Parathyroid adenoma (tissue), 2 donors: ENCODE measurements at regions not wholly inside any gene's neighbourhood (a gene's known extent, or its start where the extent isn't known, plus 50 kb on each side); places are given as distances from the start of the nearest gene placed in this dataset.

Experiments used
- H2AFZ ChIP-seq: fragments of 300-600 bp; sonication (generic); one replicate; pipeline ENCODE4 v1.7.0; 2017; ENCODE audit warnings: antibody characterized with exemption, mild to moderate bottlenecking
- H3K27ac ChIP-seq: fragments of 300-600 bp; sonication (generic); one replicate; pipeline ENCODE4 v1.7.0; 2017
- H3K27me3 ChIP-seq: fragments of 300-600 bp; sonication (generic); one replicate; pipeline ENCODE4 v1.7.0; 2017; ENCODE audit warnings: low read length; ENCODE audit not compliant: control insufficient read depth, insufficient read depth
- H3K36me3 ChIP-seq: fragments of 300-600 bp; sonication (generic); one replicate; pipeline ENCODE4 v1.7.0; 2017; ENCODE audit warnings: low read length; ENCODE audit not compliant: control insufficient read depth, insufficient read depth
- H3K4me1 ChIP-seq: fragments of 300-600 bp; sonication (generic); one replicate; pipeline ENCODE4 v1.7.0; 2017; ENCODE audit warnings: control low read depth
- H3K4me2 ChIP-seq: fragments of 300-600 bp; sonication (generic); one replicate; pipeline ENCODE4 v1.7.0; 2017; ENCODE audit warnings: low read length
- H3K4me3 ChIP-seq: fragments of 300-600 bp; sonication (generic); one replicate; pipeline ENCODE4 v1.7.0; 2017; ENCODE audit warnings: low read depth, low read length
- H3K79me2 ChIP-seq: fragments of 300-600 bp; sonication (generic); one replicate; pipeline ENCODE4 v1.7.0; 2017; ENCODE audit warnings: control low read depth
- H3K9ac ChIP-seq: fragments of 300-600 bp; sonication (generic); one replicate; pipeline ENCODE4 v1.7.0; 2017; ENCODE audit warnings: mild to moderate bottlenecking
- H3K9me3 ChIP-seq: fragments of 300-600 bp; sonication (generic); one replicate; pipeline ENCODE4 v1.7.0; 2017; ENCODE audit warnings: low read length; ENCODE audit not compliant: control insufficient read depth
- CTCF ChIP-seq: fragments of 300-600 bp; sonication (generic); IDR thresholded peaks from one replicate; pipeline ENCODE4 v1.7.0; 2017; ENCODE audit warnings: antibody characterized with exemption, mild to moderate bottlenecking
- donor health status: primary hyperparathyroidism.

- Histone ChIP-seq H3K27me3 (no peaks in the 10 kb centered on the region), H3K27ac (no peak overlapping the region), H3K79me2 (no peaks in the 10 kb centered on the region), H2AFZ (no peak overlapping the region), H3K9me3 (no peaks in the 10 kb centered on the region), H3K9ac (no peak overlapping the region), H3K36me3 (no peaks in the 10 kb centered on the region), H3K4me1 (no peaks in the 10 kb centered on the region), H3K4me2 (no peak overlapping the region), H3K4me3 (no peak overlapping the region)
- no peak for TF ChIP-seq CTCF
Observed at GRCh38 chr5:117143406-117143805, 568.8 kb upstream of the SEMA6A start.

GRCh38 chr5:117138523-117138922 lies 563.9 kb upstream of the SEMA6A start:
- H3K27me3 ChIP-seq, result no peaks in the 10 kb centered on the region
- no peak overlapping the region for H3K4me3 ChIP-seq
- no peak for TF ChIP-seq CTCF
- no peak overlapping the region for H3K27ac ChIP-seq
- no peaks in the 10 kb centered on the region for H3K4me1 ChIP-seq
- H3K36me3 ChIP-seq, result no peaks in the 10 kb centered on the region
- H3K79me2 ChIP-seq, result no peaks in the 10 kb centered on the region
- no peak overlapping the region for H2AFZ ChIP-seq
- no peak overlapping the region for H3K4me2 ChIP-seq
- H3K9ac ChIP-seq, result no peak overlapping the region
- no peaks in the 10 kb centered on the region for H3K9me3 ChIP-seq

GRCh38 chr5:117135851-117136250 lies 561.2 kb upstream of the SEMA6A start:
- Histone ChIP-seq H2AFZ (no peak overlapping the region), H3K27ac (no peak overlapping the region), H3K4me2 (no peak overlapping the region), H3K9ac (no peak overlapping the region), H3K9me3 (no peaks in the 10 kb centered on the region), H3K27me3 (no peaks in the 10 kb centered on the region), H3K79me2 (no peaks in the 10 kb centered on the region), H3K4me1 (no peaks in the 10 kb centered on the region), H3K36me3 (no peaks in the 10 kb centered on the region), H3K4me3 (no peak overlapping the region)
- TF ChIP-seq CTCF, result no peak

GRCh38 chr5:117133198-117133597 lies 558.6 kb upstream of the SEMA6A start:
- no peak for TF ChIP-seq CTCF
- no peaks in the 10 kb centered on the region for H3K9me3 ChIP-seq

GRCh38 chr5:117131876-117132275 lies 557.3 kb upstream of the SEMA6A start:
- Histone ChIP-seq H2AFZ (no peak overlapping the region), H3K79me2 (no peaks in the 10 kb centered on the region), H3K9me3 (peaks cover 2% of the 10 kb centered on the region), H3K27ac (no peak overlapping the region), H3K4me1 (no peaks in the 10 kb centered on the region), H3K4me3 (no peak overlapping the region), H3K9ac (no peak overlapping the region), H3K36me3 (no peaks in the 10 kb centered on the region), H3K27me3 (no peaks in the 10 kb centered on the region), H3K4me2 (no peak overlapping the region)
- TF ChIP-seq CTCF, result no peak

More at GRCh38 chr5:117133198-117133597, 558.6 kb upstream of the SEMA6A start:
- Histone ChIP-seq H3K79me2 (no peaks in the 10 kb centered on the region), H3K27ac (no peak overlapping the region), H2AFZ (no peak overlapping the region), H3K4me3 (no peak overlapping the region), H3K9ac (no peak overlapping the region), H3K27me3 (no peaks in the 10 kb centered on the region), H3K4me1 (no peaks in the 10 kb centered on the region), H3K4me2 (no peak overlapping the region), H3K36me3 (no peaks in the 10 kb centered on the region)
